ENCODE measurements at regions not wholly inside any gene's neighbourhood (a gene's known extent, or its start where the extent isn't known, plus 50 kb on each side); places are given as distances from the start of the nearest gene placed in this dataset.

GRCh38 chr9:101880846-101881245 is 142.4 kb upstream of the GRIN3A start:
- no TSS peak for BruUV-seq (replicated peaks)
- no peaks in the 10 kb centered on the region for H3K4me1 ChIP-seq (ENCODE audit: insufficient read depth, low read length)
- in situ Hi-C loops (cut with HindIII; ENCODE audit: extremely low pct_ligation_motif_present, low pct_unique_long_range_greater_than_20kb) (no loop called here), intact Hi-C loops (cut with micrococcal nuclease; ENCODE audit: unreplicated experiment) (no loop called here)
- H3K27ac ChIP-seq (ENCODE audit: extremely low read length, insufficient read depth, low read length): no peak overlapping the region
- no peak for FAIRE-seq
- no peak overlapping the region for H3K9ac ChIP-seq (ENCODE audit: insufficient read depth, low read depth, low read length)
- ChIA-PET CTCF (ENCODE audit: low intra/inter-chr PET ratio, low total read pairs) (no interaction called here), POLR2A (no interaction called here)
- no peak overlapping the region for H3K4me3 ChIP-seq (replicated peaks in 1 of 3; ENCODE audit: insufficient read depth in 1 of 3, low read depth in 2 of 3, low read length in 3 of 3)
- H3K9me3 ChIP-seq (ENCODE audit: low read length): no peaks in the 10 kb centered on the region
- DNase-seq (ENCODE audit: low spot score): no peak
- H3K4me2 ChIP-seq (ENCODE audit: low read depth, low read length): no peak overlapping the region
- no peak for TF ChIP-seq ZNF253 (CRISPR knock-in tag; IDR thresholded peaks at IDR 0.05; ENCODE audit: borderline replicate concordance)
- TF ChIP-seq POLR2AphosphoS5 (IDR thresholded peaks at IDR 0.05; ENCODE audit: low read depth, low read length): no peak
- TF ChIP-seq SOX6 (IDR thresholded peaks at IDR 0.05): no peak
- no peak for TF ChIP-seq SOX6 (CRISPR knock-in tag; IDR thresholded peaks at IDR 0.05)
- no peak for TF ChIP-seq ZFYVE20 (CRISPR knock-in tag; IDR thresholded peaks at IDR 0.05; ENCODE audit: borderline replicate concordance, low read depth)
- no peak for TF ChIP-seq CHCHD3 (CRISPR knock-in tag; IDR thresholded peaks at IDR 0.05)
- no peak for TF ChIP-seq ZNF614 (CRISPR knock-in tag; IDR thresholded peaks at IDR 0.05; ENCODE audit: borderline replicate concordance)
- TF ChIP-seq NR0B2 (CRISPR knock-in tag; IDR thresholded peaks at IDR 0.05): no peak
- TF ChIP-seq ZNF704 (CRISPR knock-in tag; IDR thresholded peaks at IDR 0.05; ENCODE audit: borderline replicate concordance): no peak
- no peaks in the 10 kb centered on the region for H4K20me1 ChIP-seq (ENCODE audit: insufficient read depth, low read length)
- no peak for ATAC-seq
- H3K27me3 ChIP-seq (ENCODE audit: control insufficient read depth in 1 of 2, insufficient read depth in 2 of 2, low read length in 2 of 2): 0 out of 5 replicates have a peak, but pooled peaks cover 0 to 4% of the 10 kb centered on the region in 2 experiments
- no peak overlapping the region for H2AFZ ChIP-seq (ENCODE audit: low read length)
- no peaks in the 10 kb centered on the region for H3K36me3 ChIP-seq (replicated peaks in 1 of 2; ENCODE audit: control insufficient read depth in 1 of 2, insufficient read depth in 2 of 2, low read length in 2 of 2)
- H3K79me2 ChIP-seq (ENCODE audit: insufficient read depth, low read length): no peaks in the 10 kb centered on the region

All from HepG2 (cell line).